ENCODE measurements at regions not wholly inside any gene's neighbourhood (a gene's known extent, or its start where the extent isn't known, plus 50 kb on each side); places are given as distances from the start of the nearest gene placed in this dataset.
A peak's percentile ranks its signal among the peaks of the same experiment; 100 is the strongest.

DNA sequence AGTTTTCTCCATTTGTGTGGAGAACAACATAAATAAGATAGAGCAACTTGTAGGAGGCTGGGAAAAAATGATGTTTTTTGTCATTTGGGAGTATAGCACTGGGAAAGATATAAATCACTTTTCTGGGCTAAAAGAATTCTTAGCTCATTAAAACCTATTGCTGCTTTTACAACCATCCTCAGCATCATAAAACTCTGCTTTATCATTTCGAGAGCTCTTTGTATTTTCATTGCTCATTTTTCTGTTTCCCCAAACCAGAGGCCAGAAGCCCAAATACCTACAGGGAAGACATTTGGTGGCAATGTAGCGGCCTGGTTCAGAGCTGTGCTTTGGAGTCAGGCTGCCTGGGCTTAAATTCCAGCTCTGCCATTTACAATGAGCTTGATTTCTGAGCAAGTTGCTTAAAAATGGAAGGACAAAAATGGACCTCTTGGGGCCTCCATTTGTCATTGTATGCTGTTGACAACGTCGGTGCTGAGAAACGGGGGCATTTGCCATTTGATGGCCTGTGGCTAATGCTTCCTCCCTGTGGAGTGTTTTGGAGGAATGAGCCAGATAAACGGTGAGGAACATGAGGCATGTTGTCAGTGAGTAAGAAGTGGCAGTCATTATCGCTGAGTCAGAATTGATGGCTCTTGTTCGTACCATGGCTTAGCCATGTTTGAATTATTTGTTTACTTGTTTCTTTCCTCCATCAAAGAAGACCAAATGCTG, 260.0 kb downstream of the EBLN2 start:
- peaks cover 8 to 41% of the 10 kb centered on the region in 2 donors for H3K4me1 ChIP-seq (replicated peaks in 1 of 2)
- in situ Hi-C loops (cut with MboI; ENCODE audit: low pct_unique_long_range_greater_than_20kb in 2 of 9, low sequenced_read_pairs in 9 of 9, unreplicated experiment in 9 of 9) = no loop called here
- WGBS, 10 experiments = 35 to 88% (median 51%) methylated on average over 2 to 8 of the region's 8 CpGs
- ATAC-seq (replicated peaks in 6 of 8) = peak in 1 of 8 experiments; percentile 47
- no peak overlapping the region for H3K4me3 ChIP-seq
- no peak overlapping the region for H3K27ac ChIP-seq

GRCh38 chr3:73324203-73325155, 263.0 kb downstream of the EBLN2 start:
- H3K4me3 ChIP-seq = no peak overlapping the region
- in situ Hi-C loops (cut with MboI; ENCODE audit: low pct_unique_long_range_greater_than_20kb in 2 of 9, low sequenced_read_pairs in 9 of 9, unreplicated experiment in 9 of 9) = no loop called here
- 13 to 81% (median 59%) methylated on average over 2 to 5 of the region's 5 CpGs for WGBS, 10 experiments
- peak overlapping the region in 1 of 2 donors; percentile 13 for H3K27ac ChIP-seq
- ATAC-seq (replicated peaks in 6 of 8) = peak in 6 of 8 experiments; percentile 22 to 79 (median 54)
- H3K4me1 ChIP-seq (replicated peaks in 1 of 2) = peaks cover 10 to 49% of the 10 kb centered on the region in 2 donors

DNA sequence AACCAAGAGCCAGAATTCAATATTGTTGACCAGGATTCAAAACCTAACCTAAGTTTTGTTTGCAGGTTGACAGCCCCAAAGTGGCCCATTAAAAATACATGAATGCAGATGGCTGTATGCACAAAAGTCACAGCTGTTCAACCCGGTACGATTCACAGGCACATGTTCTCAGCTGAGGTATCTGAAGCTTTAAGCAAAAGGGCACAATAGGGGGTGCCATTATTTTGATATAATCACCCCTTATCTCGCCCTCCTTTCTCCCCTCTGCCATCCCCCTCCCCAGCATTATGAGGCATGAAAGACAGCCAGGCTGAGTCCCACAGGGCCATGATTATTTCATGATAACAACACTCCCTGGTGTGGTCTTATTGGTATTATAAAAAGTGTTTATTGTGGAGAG, 264.9 kb downstream of the EBLN2 start:
- in situ Hi-C loops (cut with MboI; ENCODE audit: low pct_unique_long_range_greater_than_20kb in 2 of 9, low sequenced_read_pairs in 9 of 9, unreplicated experiment in 9 of 9) = no loop called here

DNA sequence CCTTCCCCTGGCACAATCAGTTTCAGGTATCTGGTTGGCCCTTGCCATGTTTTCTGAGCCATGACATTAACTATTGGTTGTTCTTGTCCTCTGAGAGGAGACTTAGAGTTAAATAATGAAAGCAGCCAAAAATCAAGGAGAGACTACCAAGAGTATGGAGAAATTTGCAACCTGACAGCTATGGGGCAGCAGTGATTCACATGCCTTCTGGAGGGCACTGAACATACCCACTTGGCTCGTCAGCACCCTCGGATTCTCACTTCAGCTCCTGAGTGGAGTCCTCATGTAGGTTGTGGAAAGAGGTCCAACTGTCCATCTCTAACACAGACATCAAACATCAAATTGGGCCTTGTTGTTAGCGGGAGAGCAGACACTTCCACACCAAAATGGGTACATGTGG, 265.6 kb downstream of the EBLN2 start:
- Histone ChIP-seq H3K4me1 (replicated peaks in 1 of 2) (peaks cover 6 to 36% of the 10 kb centered on the region in 2 donors), H3K4me3 (no peak overlapping the region), H3K27ac (no peak overlapping the region)
- WGBS, 10 experiments = 17 to 100% (median 93%) methylated on average over 1 to 3 of the region's 3 CpGs; no CpG with 5 or more reads in 3 of the 10 experiments
- in situ Hi-C loops (cut with MboI; ENCODE audit: low pct_unique_long_range_greater_than_20kb in 2 of 9, low sequenced_read_pairs in 9 of 9, unreplicated experiment in 9 of 9) = no loop called here
- ATAC-seq (replicated peaks in 6 of 8) = no peak

More for the DNA sequence above, 264.9 kb downstream of the EBLN2 start:
- Histone ChIP-seq H3K4me1 (replicated peaks in 1 of 2) (peaks cover 8 to 40% of the 10 kb centered on the region in 2 donors), H3K4me3 (no peak overlapping the region), H3K27ac (no peak overlapping the region)
- 14 to 60% (median 40%) methylated on average over 1 to 3 of the region's 3 CpGs; no CpG with 5 or more reads in 5 of the 10 experiments for WGBS, 10 experiments
- no peak for ATAC-seq (replicated peaks in 6 of 8)
